Osteoblast (primary cell): ENCODE measurements at regions not wholly inside any gene's neighbourhood (a gene's known extent, or its start where the extent isn't known, plus 50 kb on each side); places are given as distances from the start of the nearest gene placed in this dataset.
A peak's percentile ranks its signal among the peaks of the same experiment; 100 is the strongest.

Source experiments
- DNase-seq: peaks from one replicate; pipeline ENCODE4 v3.0.0; 2011; ENCODE audit warnings: low spot score, mixed read lengths; ENCODE audit not compliant: insufficient read length; ENCODE audit errors: missing footprints
- H2AFZ ChIP-seq: 2 replicates; pipeline ENCODE4 v1.6.0; 2011; ENCODE audit warnings: mild to moderate bottlenecking, low read length
- H3K27ac ChIP-seq: 2 replicates; pipeline ENCODE4 v1.5.1; 2011; ENCODE audit warnings: mild to moderate bottlenecking, low read depth, low read length, moderate library complexity
- H3K27me3 ChIP-seq: 2 replicates; pipeline ENCODE4 v1.6.0; 2012; ENCODE audit warnings: mild to moderate bottlenecking, control low read depth, inconsistent platforms, low read length, moderate library complexity; ENCODE audit not compliant: insufficient read depth
- H3K36me3 ChIP-seq: 2 replicates; pipeline ENCODE4 v1.5.1; 2011; ENCODE audit warnings: mild to moderate bottlenecking, low read length, control low read depth, moderate library complexity; ENCODE audit not compliant: insufficient read depth
- H3K4me1 ChIP-seq: 2 replicates; pipeline ENCODE4 v1.5.1; 2011; ENCODE audit warnings: mild to moderate bottlenecking, low read length, control low read depth, moderate library complexity; ENCODE audit not compliant: insufficient read depth
- H3K4me2 ChIP-seq: 2 replicates; pipeline ENCODE4 v1.6.0; 2011; ENCODE audit warnings: mild to moderate bottlenecking, low read length; ENCODE audit not compliant: insufficient read depth
- H3K4me3 ChIP-seq: fragments of 200-600 bp; sonication (generic); 3 replicates; pipeline ENCODE4 v1.5.1; 2012; ENCODE audit warnings: mild to moderate bottlenecking, low read length, inconsistent platforms; ENCODE audit not compliant: insufficient read depth
- H3K79me2 ChIP-seq: 2 replicates; pipeline ENCODE4 v1.6.0; 2012; ENCODE audit warnings: mild to moderate bottlenecking, low read length, control low read depth, inconsistent platforms; ENCODE audit not compliant: insufficient read depth
- H3K9me3 ChIP-seq: 2 replicates; pipeline ENCODE4 v1.5.1; 2011; ENCODE audit warnings: low read depth, low read length, control low read depth
- H4K20me1 ChIP-seq: 2 replicates; pipeline ENCODE4 v1.6.0; 2012; ENCODE audit warnings: mild to moderate bottlenecking, low read length, control low read depth; ENCODE audit not compliant: insufficient read depth
- TF ChIP-seq, protein P1 (sequence below): IDR thresholded peaks from 2 replicates; pipeline ENCODE4 v1.5.1; 2011; ENCODE audit warnings: mild to moderate bottlenecking, low read depth, low read length, moderate library complexity; ENCODE audit errors: extremely low read depth

DNA sequence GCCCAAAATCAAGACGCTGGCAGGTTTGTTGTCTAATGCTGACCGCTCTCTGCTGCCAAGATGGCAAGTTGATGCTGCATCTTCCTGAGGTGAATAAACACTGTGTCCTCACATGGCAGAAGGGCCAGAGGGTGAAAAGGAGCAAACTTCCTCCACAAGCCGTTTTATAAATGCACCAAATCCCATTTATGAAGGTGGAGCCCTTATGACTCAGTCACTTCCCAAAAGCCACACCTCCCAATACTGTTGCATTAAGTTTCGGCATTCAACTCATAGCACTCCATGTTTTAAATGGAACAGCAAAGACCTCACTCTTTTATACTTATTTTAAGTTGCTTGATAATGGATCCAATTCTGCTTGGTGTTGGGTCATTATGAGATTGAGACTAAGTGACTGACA lies 316.6 kb downstream of the RFPL4B start:
- no peaks in the 10 kb centered on the region for H3K79me2 ChIP-seq
- H3K4me2 ChIP-seq, result no peak overlapping the region
- no peaks in the 10 kb centered on the region for H4K20me1 ChIP-seq
- no peak overlapping the region for H3K4me3 ChIP-seq
- no peak overlapping the region for H3K27ac ChIP-seq
- H3K9me3 ChIP-seq, result no peaks in the 10 kb centered on the region
- no peaks in the 10 kb centered on the region for H3K36me3 ChIP-seq
- no peaks in the 10 kb centered on the region for H3K27me3 ChIP-seq
- peaks cover 4% of the 10 kb centered on the region for H3K4me1 ChIP-seq
- TF ChIP-seq, protein P1, sequence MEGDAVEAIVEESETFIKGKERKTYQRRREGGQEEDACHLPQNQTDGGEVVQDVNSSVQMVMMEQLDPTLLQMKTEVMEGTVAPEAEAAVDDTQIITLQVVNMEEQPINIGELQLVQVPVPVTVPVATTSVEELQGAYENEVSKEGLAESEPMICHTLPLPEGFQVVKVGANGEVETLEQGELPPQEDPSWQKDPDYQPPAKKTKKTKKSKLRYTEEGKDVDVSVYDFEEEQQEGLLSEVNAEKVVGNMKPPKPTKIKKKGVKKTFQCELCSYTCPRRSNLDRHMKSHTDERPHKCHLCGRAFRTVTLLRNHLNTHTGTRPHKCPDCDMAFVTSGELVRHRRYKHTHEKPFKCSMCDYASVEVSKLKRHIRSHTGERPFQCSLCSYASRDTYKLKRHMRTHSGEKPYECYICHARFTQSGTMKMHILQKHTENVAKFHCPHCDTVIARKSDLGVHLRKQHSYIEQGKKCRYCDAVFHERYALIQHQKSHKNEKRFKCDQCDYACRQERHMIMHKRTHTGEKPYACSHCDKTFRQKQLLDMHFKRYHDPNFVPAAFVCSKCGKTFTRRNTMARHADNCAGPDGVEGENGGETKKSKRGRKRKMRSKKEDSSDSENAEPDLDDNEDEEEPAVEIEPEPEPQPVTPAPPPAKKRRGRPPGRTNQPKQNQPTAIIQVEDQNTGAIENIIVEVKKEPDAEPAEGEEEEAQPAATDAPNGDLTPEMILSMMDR, result no peak
- no peak for DNase-seq
- H2AFZ ChIP-seq, result no peak overlapping the region

GRCh38 chr6:112665114-112665513 lies 318.0 kb downstream of the RFPL4B start:
- Histone ChIP-seq H3K4me1 (peaks cover 4% of the 10 kb centered on the region), H3K27ac (peak overlapping the region; percentile 27), H2AFZ (no peak overlapping the region), H3K9me3 (no peaks in the 10 kb centered on the region), H3K27me3 (no peaks in the 10 kb centered on the region), H3K36me3 (no peaks in the 10 kb centered on the region), H3K79me2 (no peaks in the 10 kb centered on the region), H4K20me1 (no peaks in the 10 kb centered on the region), H3K4me2 (no peak overlapping the region), H3K4me3 (no peak overlapping the region)
- DNase-seq, result no peak
- TF ChIP-seq, protein P1, result no peak

DNA sequence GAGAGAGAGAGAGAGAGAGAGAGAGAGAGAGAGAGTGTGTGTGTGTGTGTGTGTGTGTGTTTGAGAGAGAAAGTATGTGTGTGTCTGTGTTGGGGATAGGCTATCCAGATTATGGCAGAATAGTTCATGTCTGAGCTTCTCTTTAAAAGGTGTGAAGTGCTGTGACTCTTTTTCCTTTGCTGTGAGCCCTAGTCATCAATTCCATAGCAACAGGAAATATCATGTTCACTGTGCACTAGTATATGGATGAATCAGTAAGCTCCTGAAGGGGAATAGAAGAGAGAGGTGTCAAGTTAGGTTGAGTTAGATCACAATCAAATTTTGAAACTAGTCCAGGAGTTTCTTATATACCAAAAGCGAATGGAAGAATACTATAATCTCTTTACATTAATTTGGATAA lies 318.7 kb downstream of the RFPL4B start:
- Histone ChIP-seq H3K36me3 (no peaks in the 10 kb centered on the region), H3K27me3 (no peaks in the 10 kb centered on the region), H3K27ac (peak overlapping the region; percentile 27), H4K20me1 (no peaks in the 10 kb centered on the region), H3K4me3 (no peak overlapping the region), H3K4me2 (no peak overlapping the region), H2AFZ (no peak overlapping the region), H3K4me1 (peaks cover 4% of the 10 kb centered on the region), H3K79me2 (no peaks in the 10 kb centered on the region), H3K9me3 (no peaks in the 10 kb centered on the region)
- TF ChIP-seq, protein P1, result no peak
- no peak for DNase-seq

DNA sequence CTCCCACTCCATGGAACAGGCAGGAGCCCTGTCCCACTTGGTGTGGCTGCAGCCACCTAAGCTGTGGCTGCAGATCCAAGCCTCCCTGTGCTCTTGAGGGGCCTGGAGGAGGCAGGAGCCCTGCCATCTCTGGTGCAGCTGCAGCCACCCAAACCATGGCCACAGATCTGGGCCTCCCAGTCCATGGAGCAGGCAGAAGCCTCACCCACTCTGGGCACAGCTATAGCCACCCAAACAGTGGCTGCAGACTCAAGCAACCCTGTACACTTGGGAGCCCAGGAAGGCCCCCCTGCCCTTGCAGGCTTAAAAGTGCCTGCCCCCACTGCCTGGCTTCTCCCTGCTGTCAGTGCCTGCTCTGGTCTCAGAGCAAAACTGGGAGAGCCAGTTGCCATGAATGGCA lies 320.3 kb downstream of the RFPL4B start:
- TF ChIP-seq, protein P1, result no peak
- H2AFZ ChIP-seq, result no peak overlapping the region
- H3K4me3 ChIP-seq, result no peak overlapping the region

More for the DNA sequence above, 320.3 kb downstream of the RFPL4B start:
- Histone ChIP-seq H3K4me1 (peaks cover 4% of the 10 kb centered on the region), H4K20me1 (no peaks in the 10 kb centered on the region), H3K79me2 (no peaks in the 10 kb centered on the region), H3K27me3 (no peaks in the 10 kb centered on the region), H3K36me3 (no peaks in the 10 kb centered on the region), H3K9me3 (no peaks in the 10 kb centered on the region), H3K4me2 (no peak overlapping the region), H3K27ac (no peak overlapping the region)
- no peak for DNase-seq
